ENCODE measurements at regions not wholly inside any gene's neighbourhood (a gene's known extent, or its start where the extent isn't known, plus 50 kb on each side); places are given as distances from the start of the nearest gene placed in this dataset.

DNA sequence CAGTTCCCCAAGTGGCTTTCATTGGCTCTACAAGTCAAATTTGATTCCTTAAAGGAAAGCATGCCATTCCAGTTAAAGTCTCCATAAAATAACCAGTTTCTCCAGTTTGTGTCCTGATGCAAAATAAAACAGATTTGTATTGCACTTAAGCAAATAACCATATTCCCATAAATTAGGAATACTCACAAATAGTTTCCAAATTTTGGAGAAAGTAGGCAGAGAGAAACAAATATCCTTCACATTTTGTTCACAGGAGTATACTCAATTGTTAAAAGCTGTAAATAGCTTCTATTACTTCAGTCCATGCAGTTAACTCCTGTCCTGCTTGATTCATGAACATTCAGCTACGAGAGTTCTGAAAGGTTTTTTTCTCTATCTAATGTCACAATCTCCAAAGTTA, 281.4 kb upstream of the RGS17 start:
- TF ChIP-seq POLR2A (IDR thresholded peaks at IDR 0.05; ENCODE audit: low read depth, low read length) (no peak), POLR2AphosphoS5 (IDR thresholded peaks at IDR 0.05; ENCODE audit: low read depth, low read length) (no peak)

Measured in GM12892 (cell line).